Stimulated activated CD4-positive, alpha-beta T cell treated with anti-CD3 and anti-CD28 coated beads, Interleukin-4, amount 100 ng/mL, for 4 hours (primary cell): ENCODE measurements at regions not wholly inside any gene's neighbourhood (a gene's known extent, or its start where the extent isn't known, plus 50 kb on each side); places are given as distances from the start of the nearest gene placed in this dataset.

Experiments used
- DNase-seq, 2 experiments: peaks; one replicate each; pipeline ENCODE4 v3.0.0-alpha.2; 2020

DNA sequence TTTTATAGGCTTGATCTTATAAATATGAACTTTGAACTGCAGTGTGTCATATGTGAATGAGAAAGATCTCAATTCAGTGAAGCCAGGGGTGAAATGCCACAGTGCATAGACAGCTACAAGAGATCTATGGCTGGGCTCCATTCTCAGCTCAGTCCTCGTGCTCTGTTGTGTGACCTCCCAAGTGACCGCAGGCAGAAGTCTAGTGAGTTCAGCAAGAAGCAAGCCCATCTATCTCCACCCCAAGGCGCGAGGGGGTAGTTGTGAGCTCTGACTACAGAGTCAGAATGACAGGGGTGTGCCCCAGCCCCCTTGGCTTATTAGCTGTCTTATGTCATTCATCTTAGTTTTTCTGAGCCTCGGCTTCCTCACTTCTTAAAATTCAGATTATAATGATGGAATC lies 378.3 kb downstream of the FBXW7 start:
- DNase-seq: no peak

DNA sequence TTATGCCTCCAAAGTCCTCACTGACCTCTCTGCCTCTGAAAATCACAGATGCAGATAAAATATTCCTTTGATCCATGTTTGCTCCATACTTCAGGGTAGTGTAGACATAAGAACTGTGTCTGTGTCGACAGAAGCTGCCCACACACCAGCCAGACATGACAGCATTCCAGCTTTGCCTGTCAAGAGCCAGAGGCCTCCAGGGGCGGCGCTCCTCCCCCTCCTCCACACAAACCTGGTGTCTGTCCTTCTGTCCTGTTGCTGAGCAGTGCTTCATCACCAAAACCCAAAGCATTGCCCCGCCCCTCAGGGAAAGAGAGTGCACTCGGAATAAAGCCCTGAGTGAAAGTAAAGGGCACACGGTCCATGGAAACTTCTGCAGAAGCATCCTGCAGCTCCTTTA lies 379.4 kb downstream of the FBXW7 start:
- no peak for DNase-seq

GRCh38 chr4:152155070-152155469 lies 380.8 kb downstream of the FBXW7 start:
- DNase-seq: no peak

DNA sequence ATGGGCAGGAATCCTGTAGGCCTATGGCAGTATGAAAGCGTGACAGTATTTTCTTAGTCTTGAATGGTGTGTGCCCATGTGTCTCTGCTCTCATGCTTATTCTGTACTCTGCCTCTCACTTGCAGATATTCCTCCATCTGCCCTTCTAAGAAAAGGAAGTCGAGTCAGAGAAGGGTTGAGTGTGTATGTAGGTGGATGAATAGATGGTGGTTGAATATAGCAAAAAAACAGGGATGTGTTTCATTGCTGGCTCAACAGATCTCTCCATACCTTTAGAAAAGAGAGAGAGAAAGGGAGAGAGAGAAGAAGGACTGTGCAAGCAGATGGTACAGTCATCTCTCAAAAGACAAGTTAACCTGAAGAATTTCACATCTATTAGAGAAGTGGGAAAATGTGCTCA lies 381.5 kb downstream of the FBXW7 start:
- DNase-seq: no peak

DNA sequence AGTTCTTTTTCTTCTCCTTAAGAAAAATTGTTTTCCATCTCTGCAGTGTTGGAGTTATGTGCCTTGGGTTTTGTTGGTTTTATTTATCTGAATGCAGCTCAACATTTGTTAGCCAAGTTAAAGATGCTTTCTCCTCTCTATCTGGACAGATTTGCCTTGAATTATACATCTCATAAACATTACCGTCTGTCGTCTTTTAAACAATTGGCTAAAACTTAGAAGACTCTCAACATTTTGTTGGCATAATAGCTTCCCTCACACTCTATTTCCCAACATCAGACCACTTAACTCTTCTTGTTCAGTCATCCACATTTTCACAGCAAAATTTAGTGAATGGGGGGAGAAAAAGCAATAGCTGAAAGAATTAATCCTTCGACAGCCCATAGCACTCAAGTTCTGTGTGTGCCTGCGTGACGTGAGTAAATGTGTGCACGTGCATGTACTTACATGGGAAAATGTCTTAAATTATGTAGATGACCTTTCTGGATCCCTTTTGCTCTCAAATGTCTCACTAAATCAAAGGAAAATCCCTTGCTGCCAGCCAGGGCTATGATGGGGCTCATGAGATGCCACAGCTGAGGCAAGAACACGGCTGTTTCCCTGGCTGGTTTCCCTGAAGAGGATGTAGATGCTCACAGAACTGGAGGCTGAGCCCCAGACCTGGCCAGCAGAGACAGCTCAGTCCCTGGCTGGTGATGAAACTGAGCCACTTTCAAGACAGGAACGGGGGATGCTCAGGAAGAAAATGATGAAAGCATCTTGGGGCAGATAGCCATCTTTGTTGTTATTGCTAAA lies 382.2 kb downstream of the FBXW7 start:
- DNase-seq: no peak

DNA sequence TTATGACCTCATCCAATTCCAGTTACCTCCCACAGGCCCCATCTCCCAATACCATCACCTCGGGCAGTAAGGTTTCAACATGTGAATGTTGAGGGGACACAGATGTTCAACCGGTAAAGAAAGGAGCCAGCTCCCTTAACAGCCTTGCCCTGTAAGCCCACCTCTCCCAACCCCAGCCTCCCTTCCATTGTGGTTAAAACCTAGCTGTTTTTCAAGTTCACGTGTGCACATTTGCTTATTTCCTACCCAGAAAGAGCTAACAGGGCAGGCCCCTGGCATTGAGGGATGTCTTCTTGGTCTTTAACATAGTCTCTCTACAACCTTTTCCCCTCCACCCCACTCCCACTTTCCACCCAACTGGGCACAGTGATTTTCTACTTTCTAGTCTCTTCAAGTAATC lies 385.7 kb downstream of the FBXW7 start:
- no peak for DNase-seq

GRCh38 chr4:152149745-152150144 lies 386.1 kb downstream of the FBXW7 start:
- DNase-seq: no peak

DNA sequence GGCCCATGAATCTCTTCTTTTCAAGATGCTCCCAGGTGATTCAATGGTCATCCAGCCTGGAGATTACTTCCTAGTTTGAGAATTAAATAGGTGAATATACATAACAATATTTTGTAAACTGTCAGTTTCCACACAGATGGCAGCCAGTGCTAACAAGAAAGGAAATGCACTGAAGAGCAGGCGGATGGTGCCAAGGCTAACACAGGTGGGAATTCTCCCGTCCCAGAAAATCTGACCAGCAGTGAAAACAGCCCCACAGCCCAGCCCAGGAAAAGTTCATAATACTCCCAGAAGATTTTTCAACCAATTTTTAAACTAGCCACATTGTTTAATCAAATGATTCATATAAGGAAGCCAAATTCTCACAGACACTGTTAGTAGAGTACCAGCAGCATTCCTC lies 387.2 kb upstream of the GATB start:
- DNase-seq: no peak

- DNase-seq: no peak
Measured at GRCh38 chr4:152146244-152146643, 385.4 kb upstream of the GATB start.

DNA sequence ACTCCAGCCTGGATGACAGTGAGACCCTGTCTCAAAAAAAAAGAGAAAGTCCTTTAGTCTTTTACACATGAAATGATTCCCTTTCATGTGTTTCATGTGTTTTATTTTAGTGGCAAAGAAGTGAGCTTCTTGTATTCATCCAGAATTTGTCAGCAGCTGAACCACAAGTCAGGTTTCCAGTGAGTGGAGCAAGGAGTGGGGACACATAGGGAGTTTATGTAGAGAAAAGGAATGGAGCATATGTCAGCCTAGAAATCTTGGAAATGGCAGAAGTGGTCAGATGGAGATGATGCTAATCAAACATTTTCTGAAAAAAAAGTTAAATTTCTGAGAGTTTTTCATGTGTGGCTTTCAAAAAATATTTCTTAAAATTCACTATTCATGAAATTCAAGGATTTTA lies 383.0 kb upstream of the GATB start:
- no peak for DNase-seq

DNA sequence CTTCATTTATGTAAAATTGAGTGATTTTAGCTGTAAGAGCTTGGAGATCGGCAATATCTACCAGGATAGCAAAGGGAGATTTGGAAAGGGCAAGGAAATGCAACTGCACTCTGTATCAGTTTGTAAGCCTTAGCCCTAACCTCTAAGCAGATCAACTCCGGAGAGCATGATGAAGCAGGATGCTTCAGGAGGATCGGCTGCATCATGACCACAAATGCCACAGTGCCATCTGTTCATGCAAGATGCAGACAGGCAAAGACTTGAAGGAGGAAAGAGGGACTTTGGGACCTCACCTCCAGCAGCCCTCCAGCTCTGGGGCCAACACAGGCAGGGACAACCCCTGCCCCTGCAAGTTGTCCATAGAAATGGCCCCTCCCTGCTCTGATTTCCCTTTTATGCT lies 377.6 kb upstream of the GATB start:
- DNase-seq: no peak

- DNase-seq: no peak
Measured at GRCh38 chr4:152132776-152133175, 372.0 kb upstream of the GATB start.

DNA sequence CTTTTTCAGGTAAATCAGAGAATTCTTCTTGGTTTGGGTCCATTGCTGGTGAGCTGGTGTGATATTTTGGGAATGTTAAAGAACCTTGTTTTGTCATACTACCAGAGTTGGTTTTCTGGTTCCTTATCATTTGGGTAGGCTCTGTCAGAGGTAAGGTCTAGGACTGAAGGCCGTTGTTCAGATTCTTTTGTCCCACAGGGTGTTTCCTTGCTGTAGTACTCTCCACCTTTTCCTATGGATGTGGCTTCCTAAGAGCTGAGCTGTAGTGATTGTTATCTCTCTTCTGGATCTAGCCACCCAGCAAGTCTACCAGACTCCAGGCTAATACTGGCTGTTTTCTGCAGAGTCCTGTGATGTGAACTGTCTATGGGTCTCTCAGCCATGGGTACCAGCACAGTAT lies 367.5 kb upstream of the GATB start:
- no peak for DNase-seq

DNA sequence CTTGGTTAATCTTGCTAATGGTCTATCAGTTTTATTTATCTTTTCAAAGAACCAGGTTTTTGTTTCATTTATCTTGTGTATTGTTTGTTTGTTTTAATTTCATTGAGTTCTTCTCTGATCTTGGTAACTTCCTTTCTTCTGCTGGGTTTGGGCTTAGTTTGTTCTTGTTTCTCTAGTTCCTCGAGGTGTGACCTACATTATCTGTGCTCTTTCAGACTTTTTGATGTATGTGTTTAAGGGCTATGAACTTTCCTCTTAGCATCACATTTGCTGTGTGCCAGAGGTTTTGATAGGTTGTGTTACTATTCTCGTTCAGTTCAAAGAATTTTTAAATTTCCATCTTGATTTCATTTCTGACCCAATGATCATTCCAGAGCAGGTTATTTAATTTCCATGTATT lies 365.4 kb upstream of the GATB start:
- DNase-seq: no peak

GRCh38 chr4:152118819-152119553 lies 358.2 kb upstream of the GATB start:
- no peak for DNase-seq

DNA sequence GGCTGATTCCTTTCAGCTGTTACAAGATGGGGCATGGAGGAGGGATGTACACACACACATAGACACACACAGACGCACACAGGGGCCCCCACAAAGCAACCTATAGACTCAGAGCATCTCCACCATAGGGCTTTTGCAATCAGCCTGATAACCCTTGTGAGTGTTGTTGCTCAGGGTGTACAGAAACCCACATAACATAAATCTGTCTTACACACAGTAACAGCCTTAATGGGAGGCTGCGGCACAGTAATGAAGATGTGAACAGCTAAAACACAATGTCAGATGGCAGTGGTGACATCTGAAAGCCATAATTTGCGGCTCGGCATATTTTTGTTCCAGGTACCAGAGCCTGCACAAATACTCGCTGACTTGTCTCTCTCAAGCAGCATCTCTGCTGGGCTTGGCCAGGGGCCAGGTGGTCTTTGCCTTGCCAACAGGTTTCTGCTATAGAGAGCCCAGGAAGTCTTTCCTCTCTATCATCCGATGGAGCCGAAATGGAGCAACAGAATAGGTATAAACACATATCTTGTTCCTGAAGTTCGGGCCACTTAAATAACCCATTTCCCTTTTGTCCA lies 357.2 kb upstream of the GATB start:
- DNase-seq: no peak

GRCh38 chr4:152117520-152117919 lies 356.7 kb upstream of the GATB start:
- DNase-seq: no peak

DNA sequence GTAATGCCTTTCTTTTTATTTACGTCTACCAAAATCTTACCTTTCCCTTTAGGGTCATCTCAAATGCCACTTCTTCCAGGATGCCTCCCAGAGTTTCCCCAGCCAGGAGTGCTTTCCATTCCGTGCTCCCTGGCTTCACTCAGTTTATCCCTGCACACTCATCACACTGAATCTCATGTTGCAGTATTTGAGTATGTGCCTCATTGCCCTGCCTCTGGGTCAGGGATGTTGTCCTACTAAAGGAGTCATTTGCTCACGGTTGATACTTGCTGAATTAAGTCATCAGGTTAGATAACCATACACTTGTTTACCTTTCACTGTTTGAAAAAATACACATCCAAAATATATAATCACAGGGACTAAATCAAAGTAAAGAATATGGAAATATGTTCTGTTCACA lies 356.2 kb upstream of the GATB start:
- DNase-seq: no peak

DNA sequence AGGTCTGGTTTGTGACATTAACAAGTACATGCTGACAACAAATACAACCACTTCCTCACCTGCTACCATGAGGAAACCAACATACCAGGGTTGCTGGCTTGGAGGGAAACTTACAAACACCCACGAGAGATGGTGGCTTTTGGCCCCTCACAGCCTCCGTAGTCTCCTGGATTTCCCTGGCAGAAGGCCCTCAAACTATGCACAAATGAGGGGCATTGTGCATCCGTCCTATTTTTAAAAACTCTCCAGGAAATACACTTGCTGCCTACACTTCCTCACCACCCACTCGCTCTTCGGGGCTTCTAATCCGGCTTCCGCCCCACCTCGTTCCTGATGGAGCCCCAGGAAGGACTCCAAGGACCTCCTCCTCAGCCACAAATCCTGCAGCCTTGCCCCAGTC lies 355.0 kb upstream of the GATB start:
- no peak for DNase-seq

DNA sequence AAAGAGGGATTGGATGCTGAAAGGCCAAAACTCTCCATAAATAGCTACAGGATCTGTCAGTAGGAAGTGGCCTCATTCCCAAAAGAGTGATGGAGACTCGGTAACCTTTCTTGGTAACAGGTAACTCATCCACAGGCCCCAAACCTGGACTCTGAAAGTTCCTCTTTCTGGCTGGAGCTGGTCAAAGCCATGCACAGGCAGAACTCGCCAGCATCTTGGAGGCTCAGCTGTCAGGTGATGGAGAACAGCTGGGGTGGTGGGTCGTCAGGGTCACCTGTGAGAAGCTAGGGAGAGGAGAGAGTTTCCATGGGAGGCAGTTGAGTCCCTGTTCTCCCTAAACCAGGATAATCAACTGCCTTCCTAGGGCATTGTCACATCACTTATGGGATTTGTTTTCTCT lies 354.3 kb upstream of the GATB start:
- no peak for DNase-seq

DNA sequence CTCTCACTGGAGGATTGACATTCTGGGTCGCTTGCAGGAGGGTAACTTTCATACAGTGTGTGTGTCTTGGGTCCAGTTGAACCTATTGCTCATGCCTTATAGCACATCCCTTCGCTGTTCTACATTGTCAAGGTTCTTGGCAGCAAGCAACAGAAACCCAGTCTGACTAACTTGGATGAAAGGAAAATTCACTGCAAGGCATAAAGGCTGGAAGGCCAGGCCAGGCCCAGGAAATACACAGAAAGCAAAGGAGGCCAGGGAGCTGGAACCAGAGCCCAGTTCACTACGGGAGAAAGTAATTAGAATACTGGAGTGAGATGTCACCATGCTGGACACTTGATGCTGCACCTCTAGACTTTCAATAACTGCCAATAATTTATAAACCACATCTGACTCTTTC lies 353.8 kb upstream of the GATB start:
- DNase-seq: no peak

GRCh38 chr4:152112887-152113286 lies 352.1 kb upstream of the GATB start:
- DNase-seq: no peak

GRCh38 chr4:152112190-152112589 lies 351.4 kb upstream of the GATB start:
- DNase-seq: no peak

- DNase-seq: no peak
Measured at GRCh38 chr4:152110780-152111179, 350.0 kb upstream of the GATB start.
